GM23338 (cell line): ENCODE measurements at regions not wholly inside any gene's neighbourhood (a gene's known extent, or its start where the extent isn't known, plus 50 kb on each side); places are given as distances from the start of the nearest gene placed in this dataset.

Source experiments
- ATAC-seq: fragments of 200-7000 bp; cut with Tn5 transposase; 3 replicates; pipeline ENCODE4 v1.9.1; 2020
- DNase-seq: peaks from one replicate; pipeline ENCODE4 v3.0.0-alpha.2; 2015; ENCODE audit warnings: low spot score
- H2AFZ ChIP-seq: fragments of 200-600 bp; sonication (generic); 2 replicates; pipeline ENCODE4 v1.8.0; 2016; ENCODE audit warnings: antibody characterized with exemption, mild to moderate bottlenecking, moderate library complexity
- H3F3A ChIP-seq: fragments of 200-600 bp; sonication (generic); replicated peaks from 2 replicates; pipeline ENCODE4 v1.8.0; 2017; ENCODE audit warnings: antibody characterized with exemption, mixed run types, low read depth
- H3K27ac ChIP-seq: fragments of 200-600 bp; sonication (generic); 2 replicates; pipeline ENCODE4 v1.6.1; 2016; ENCODE audit warnings: low read depth
- H3K27me3 ChIP-seq: fragments of 200-600 bp; sonication (generic); 2 replicates; pipeline ENCODE4 v1.8.0; 2016; ENCODE audit warnings: mild to moderate bottlenecking, mixed run types, moderate library complexity; ENCODE audit not compliant: insufficient read depth
- H3K36me3 ChIP-seq: fragments of 200-600 bp; sonication (generic); 2 replicates; pipeline ENCODE4 v1.8.0; 2016; ENCODE audit warnings: mild to moderate bottlenecking; ENCODE audit not compliant: insufficient read depth
- H3K4me1 ChIP-seq: fragments of 200-600 bp; sonication (generic); 2 replicates; pipeline ENCODE4 v1.8.0; 2016; ENCODE audit warnings: mild to moderate bottlenecking, moderate library complexity; ENCODE audit not compliant: insufficient read depth
- H3K4me2 ChIP-seq: fragments of 200-600 bp; sonication (generic); 2 replicates; pipeline ENCODE4 v1.7.1; 2017; ENCODE audit warnings: mixed run types
- H3K4me3 ChIP-seq: fragments of 200-600 bp; sonication (generic); 2 replicates; pipeline ENCODE4 v1.6.1; 2016; ENCODE audit warnings: mixed run types
- H3K79me2 ChIP-seq: fragments of 200-600 bp; sonication (generic); replicated peaks from 2 replicates; pipeline ENCODE4 v1.8.0; 2017; ENCODE audit warnings: mild to moderate bottlenecking; ENCODE audit not compliant: insufficient read depth
- H3K9me2 ChIP-seq: fragments of 200-600 bp; sonication (generic); 2 replicates; pipeline ENCODE4 v1.8.0; 2017; ENCODE audit not compliant: insufficient read depth
- H4K20me1 ChIP-seq: fragments of 200-600 bp; sonication (generic); replicated peaks from 2 replicates; pipeline ENCODE4 v1.8.0; 2017; ENCODE audit warnings: mild to moderate bottlenecking; ENCODE audit not compliant: insufficient read depth
- H3K27ac Mint-ChIP-seq: 2 replicates; pipeline ENCODE4 v1.8.0; 2020; ENCODE audit warnings: inconsistent platforms, mild to moderate bottlenecking, moderate library complexity, mixed read lengths
- H3K27me3 Mint-ChIP-seq: 3 replicates; pipeline ENCODE4 v1.8.0; 2022; ENCODE audit warnings: low read depth, mild to moderate bottlenecking, moderate library complexity, mixed read lengths, inconsistent platforms; ENCODE audit not compliant: insufficient read depth, poor library complexity
- H3K36me3 Mint-ChIP-seq: 3 replicates; pipeline ENCODE4 v1.8.0; 2021; ENCODE audit warnings: low read depth, mild to moderate bottlenecking, inconsistent platforms, moderate library complexity, mixed read lengths
- H3K4me1 Mint-ChIP-seq: 3 replicates; pipeline ENCODE4 v1.8.0; 2020; ENCODE audit warnings: mild to moderate bottlenecking, inconsistent platforms, mixed read lengths
- H3K4me3 Mint-ChIP-seq: 3 replicates; pipeline ENCODE4 v1.8.0; 2021; ENCODE audit warnings: moderate library complexity, mild to moderate bottlenecking, inconsistent platforms, mixed read lengths
- H3K9me3 Mint-ChIP-seq: 3 replicates; pipeline ENCODE4 v1.8.0; 2020; ENCODE audit warnings: moderate library complexity, mild to moderate bottlenecking, inconsistent platforms, mixed read lengths
- CREB1 ChIP-seq: fragments of 250-450 bp; sonication (Bioruptor Pico); IDR thresholded peaks from 2 replicates; pipeline ENCODE4 v1.5.0; 2020; ENCODE audit warnings: low read depth, mild to moderate bottlenecking, moderate library complexity
- EZH2phosphoT487 ChIP-seq: fragments of 200-600 bp; sonication (generic); IDR thresholded peaks from one replicate; pipeline ENCODE4 v1.8.1; 2018; ENCODE audit warnings: antibody characterized with exemption; ENCODE audit not compliant: unreplicated experiment
- JUNB ChIP-seq: IDR thresholded peaks from one replicate; pipeline ENCODE4 v1.6.1; 2016; ENCODE audit warnings: antibody characterized with exemption; ENCODE audit not compliant: unreplicated experiment
- POLR2AphosphoS5 ChIP-seq: IDR thresholded peaks from 2 replicates; pipeline ENCODE4 v1.6.1; 2016; ENCODE audit warnings: antibody characterized with exemption, low read depth
- ZNF114 ChIP-seq: fragments of 250-450 bp; sonication (Bioruptor Pico); IDR thresholded peaks from 2 replicates; pipeline ENCODE4 v1.5.0; 2020; ENCODE audit warnings: mild to moderate bottlenecking, moderate library complexity
- ZNF331 ChIP-seq: fragments of 250-450 bp; sonication (Bioruptor Pico); IDR thresholded peaks from 2 replicates; pipeline ENCODE4 v1.5.0; 2020; ENCODE audit warnings: low read depth, mild to moderate bottlenecking, moderate library complexity
- TF ChIP-seq, protein P1 (sequence below), 2 experiments: fragments of 200-600 bp in 1 of 2; sonication (generic) in 1 of 2; conservative IDR thresholded peaks; 2 replicates each; pipeline versions ENCODE4 v1.5.1 to v1.6.1; 2016 to 2017; ENCODE audit warnings: antibody characterized with exemption in 2 of 2, low read depth in 2 of 2, mild to moderate bottlenecking in 2 of 2, moderate library complexity in 1 of 2
- TF ChIP-seq, protein P2 (sequence below): IDR thresholded peaks from one replicate; pipeline ENCODE4 v1.6.1; 2018; ENCODE audit warnings: antibody characterized with exemption; ENCODE audit not compliant: unreplicated experiment
- TF ChIP-seq, protein P3 (sequence below): IDR thresholded peaks from 2 replicates; pipeline ENCODE4 v1.6.1; 2016; ENCODE audit warnings: antibody characterized with exemption

DNA sequence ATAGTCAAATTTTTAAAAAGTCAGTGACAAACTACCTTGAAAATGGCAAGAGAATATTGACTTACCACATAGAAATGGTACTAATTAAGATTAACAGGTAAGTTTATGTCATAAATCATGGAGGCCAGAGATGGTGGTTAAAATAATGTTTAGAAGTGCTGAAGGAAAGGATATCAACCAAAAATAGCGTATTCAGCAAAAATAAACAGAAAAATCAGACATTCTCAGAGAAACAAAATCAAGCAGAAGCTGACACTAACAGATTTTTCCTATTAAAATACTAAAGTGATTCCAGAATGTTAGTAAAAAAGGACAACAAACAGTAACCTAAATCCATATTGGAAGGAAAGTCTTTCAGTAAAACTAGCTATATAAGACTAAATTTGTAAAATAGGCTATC lies 959.9 kb upstream of the CDH10 start (continued):
- TF ChIP-seq ZNF114 (CRISPR knock-in tag) = no peak
- no peak for TF ChIP-seq CREB1 (CRISPR knock-in tag)
- TF ChIP-seq EZH2phosphoT487 = no peak
- TF ChIP-seq JUNB = no peak

DNA sequence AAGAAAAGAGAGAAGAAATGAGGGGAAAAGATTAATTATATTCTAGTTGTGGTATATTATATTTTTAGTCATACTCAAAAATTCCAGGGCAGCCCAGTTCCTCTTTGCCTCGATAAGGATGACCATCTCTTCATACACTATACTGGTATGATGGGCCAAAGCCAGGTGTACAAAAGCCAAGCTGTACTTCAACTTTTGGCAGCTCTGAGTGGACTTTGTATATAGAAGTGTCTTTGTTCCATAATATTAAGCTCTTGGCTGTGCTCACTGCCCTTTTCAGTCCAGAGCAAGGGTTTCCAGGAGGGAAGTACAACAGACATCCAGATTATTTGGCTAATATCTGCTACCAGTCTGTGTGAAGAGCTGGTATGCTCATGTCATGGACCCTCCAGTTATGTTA lies 934.3 kb upstream of the CDH10 start:
- Histone ChIP-seq H3K27ac (no peak overlapping the region), H3K4me1 (no peaks in the 10 kb centered on the region; the same call in 1 of the 2 replicates), H4K20me1 (no peaks in the 10 kb centered on the region), H3F3A (no peaks in the 10 kb centered on the region), H2AFZ (no peak overlapping the region), H3K36me3 (no peaks in the 10 kb centered on the region), H3K9me2 (no peaks in the 10 kb centered on the region), H3K4me3 (no peak overlapping the region), H3K27me3 (no peaks in the 10 kb centered on the region), H3K4me2 (no peak overlapping the region), H3K79me2 (no peaks in the 10 kb centered on the region)
- Mint-ChIP-seq H3K27ac (no peak overlapping the region), H3K27me3 (peaks cover 5% of the 10 kb centered on the region), H3K9me3 (no peaks in the 10 kb centered on the region), H3K4me3 (no peak overlapping the region), H3K4me1 (peaks cover 6% of the 10 kb centered on the region; the same call in 1 of the 3 replicates), H3K36me3 (no peaks in the 10 kb centered on the region; the same call in 2 of the 3 replicates)
- ATAC-seq (no peak), DNase-seq (no peak)
- TF ChIP-seq ZNF114 (CRISPR knock-in tag) (no peak), CREB1 (CRISPR knock-in tag) (no peak), POLR2AphosphoS5 (no peak), ZNF331 (CRISPR knock-in tag) (no peak), JUNB (no peak), EZH2phosphoT487 (no peak)
- TF ChIP-seq, protein P1, sequence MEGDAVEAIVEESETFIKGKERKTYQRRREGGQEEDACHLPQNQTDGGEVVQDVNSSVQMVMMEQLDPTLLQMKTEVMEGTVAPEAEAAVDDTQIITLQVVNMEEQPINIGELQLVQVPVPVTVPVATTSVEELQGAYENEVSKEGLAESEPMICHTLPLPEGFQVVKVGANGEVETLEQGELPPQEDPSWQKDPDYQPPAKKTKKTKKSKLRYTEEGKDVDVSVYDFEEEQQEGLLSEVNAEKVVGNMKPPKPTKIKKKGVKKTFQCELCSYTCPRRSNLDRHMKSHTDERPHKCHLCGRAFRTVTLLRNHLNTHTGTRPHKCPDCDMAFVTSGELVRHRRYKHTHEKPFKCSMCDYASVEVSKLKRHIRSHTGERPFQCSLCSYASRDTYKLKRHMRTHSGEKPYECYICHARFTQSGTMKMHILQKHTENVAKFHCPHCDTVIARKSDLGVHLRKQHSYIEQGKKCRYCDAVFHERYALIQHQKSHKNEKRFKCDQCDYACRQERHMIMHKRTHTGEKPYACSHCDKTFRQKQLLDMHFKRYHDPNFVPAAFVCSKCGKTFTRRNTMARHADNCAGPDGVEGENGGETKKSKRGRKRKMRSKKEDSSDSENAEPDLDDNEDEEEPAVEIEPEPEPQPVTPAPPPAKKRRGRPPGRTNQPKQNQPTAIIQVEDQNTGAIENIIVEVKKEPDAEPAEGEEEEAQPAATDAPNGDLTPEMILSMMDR (conservative IDR thresholded peaks at IDR 0.05; ENCODE audit: low read depth in 2 of 2) = no peak
- TF ChIP-seq, protein P2, sequence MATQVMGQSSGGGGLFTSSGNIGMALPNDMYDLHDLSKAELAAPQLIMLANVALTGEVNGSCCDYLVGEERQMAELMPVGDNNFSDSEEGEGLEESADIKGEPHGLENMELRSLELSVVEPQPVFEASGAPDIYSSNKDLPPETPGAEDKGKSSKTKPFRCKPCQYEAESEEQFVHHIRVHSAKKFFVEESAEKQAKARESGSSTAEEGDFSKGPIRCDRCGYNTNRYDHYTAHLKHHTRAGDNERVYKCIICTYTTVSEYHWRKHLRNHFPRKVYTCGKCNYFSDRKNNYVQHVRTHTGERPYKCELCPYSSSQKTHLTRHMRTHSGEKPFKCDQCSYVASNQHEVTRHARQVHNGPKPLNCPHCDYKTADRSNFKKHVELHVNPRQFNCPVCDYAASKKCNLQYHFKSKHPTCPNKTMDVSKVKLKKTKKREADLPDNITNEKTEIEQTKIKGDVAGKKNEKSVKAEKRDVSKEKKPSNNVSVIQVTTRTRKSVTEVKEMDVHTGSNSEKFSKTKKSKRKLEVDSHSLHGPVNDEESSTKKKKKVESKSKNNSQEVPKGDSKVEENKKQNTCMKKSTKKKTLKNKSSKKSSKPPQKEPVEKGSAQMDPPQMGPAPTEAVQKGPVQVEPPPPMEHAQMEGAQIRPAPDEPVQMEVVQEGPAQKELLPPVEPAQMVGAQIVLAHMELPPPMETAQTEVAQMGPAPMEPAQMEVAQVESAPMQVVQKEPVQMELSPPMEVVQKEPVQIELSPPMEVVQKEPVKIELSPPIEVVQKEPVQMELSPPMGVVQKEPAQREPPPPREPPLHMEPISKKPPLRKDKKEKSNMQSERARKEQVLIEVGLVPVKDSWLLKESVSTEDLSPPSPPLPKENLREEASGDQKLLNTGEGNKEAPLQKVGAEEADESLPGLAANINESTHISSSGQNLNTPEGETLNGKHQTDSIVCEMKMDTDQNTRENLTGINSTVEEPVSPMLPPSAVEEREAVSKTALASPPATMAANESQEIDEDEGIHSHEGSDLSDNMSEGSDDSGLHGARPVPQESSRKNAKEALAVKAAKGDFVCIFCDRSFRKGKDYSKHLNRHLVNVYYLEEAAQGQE = no peak
- TF ChIP-seq, protein P3, sequence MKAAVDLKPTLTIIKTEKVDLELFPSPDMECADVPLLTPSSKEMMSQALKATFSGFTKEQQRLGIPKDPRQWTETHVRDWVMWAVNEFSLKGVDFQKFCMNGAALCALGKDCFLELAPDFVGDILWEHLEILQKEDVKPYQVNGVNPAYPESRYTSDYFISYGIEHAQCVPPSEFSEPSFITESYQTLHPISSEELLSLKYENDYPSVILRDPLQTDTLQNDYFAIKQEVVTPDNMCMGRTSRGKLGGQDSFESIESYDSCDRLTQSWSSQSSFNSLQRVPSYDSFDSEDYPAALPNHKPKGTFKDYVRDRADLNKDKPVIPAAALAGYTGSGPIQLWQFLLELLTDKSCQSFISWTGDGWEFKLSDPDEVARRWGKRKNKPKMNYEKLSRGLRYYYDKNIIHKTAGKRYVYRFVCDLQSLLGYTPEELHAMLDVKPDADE = no peak
